Upper lobe of right lung (tissue), 1 donor: ENCODE measurements at regions not wholly inside any gene's neighbourhood (a gene's known extent, or its start where the extent isn't known, plus 50 kb on each side); places are given as distances from the start of the nearest gene placed in this dataset.

Experiments
- ATAC-seq: fragments of 200-7000 bp; cut with Tn5 transposase; one replicate; pipeline ENCODE4 v1.9.1; 2020; ENCODE audit warnings: mild to moderate bottlenecking, moderate library complexity
- DNase-seq: peaks from one replicate; pipeline ENCODE4 v3.0.0-alpha.2; 2020
- H3K27ac ChIP-seq: fragments of 200-600 bp; one replicate; pipeline ENCODE4 v1.8.0; 2022
- H3K27me3 ChIP-seq: fragments of 200-600 bp; one replicate; pipeline ENCODE4 v1.8.0; 2022; ENCODE audit warnings: mild to moderate bottlenecking
- H3K36me3 ChIP-seq: fragments of 200-600 bp; one replicate; pipeline ENCODE4 v1.8.0; 2022
- H3K4me1 ChIP-seq: fragments of 200-600 bp; one replicate; pipeline ENCODE4 v1.8.0; 2022
- H3K4me3 ChIP-seq: fragments of 200-600 bp; one replicate; pipeline ENCODE4 v1.8.0; 2022; ENCODE audit warnings: mild to moderate bottlenecking
- H3K9me3 ChIP-seq: fragments of 200-600 bp; one replicate; pipeline ENCODE4 v1.8.0; 2022
- CTCF ChIP-seq: fragments of 200-600 bp; IDR thresholded peaks from one replicate; pipeline ENCODE4 v1.8.0; 2022; ENCODE audit warnings: antibody characterized with exemption
- intact Hi-C: fragments of 100-400 bp; cut with DNase I; formaldehyde crosslinking; loops from one replicate; pipeline ENCODE4 v1.11.0; 2022
- donor health status: DM: no; HTN: yes; CAD: no; lungs with severe emphysema.

- intact Hi-C loops, result no loop called here
- Histone ChIP-seq H3K27me3 (no peaks in the 10 kb centered on the region), H3K27ac (no peak overlapping the region), H3K4me3 (no peak overlapping the region), H3K9me3 (no peaks in the 10 kb centered on the region), H3K36me3 (no peaks in the 10 kb centered on the region), H3K4me1 (no peaks in the 10 kb centered on the region)
- no peak for TF ChIP-seq CTCF
- DNase-seq, result no peak
- no peak for ATAC-seq
Measured at GRCh38 chr4:27717431-27717755, 856.8 kb downstream of the STIM2 start.

GRCh38 chr4:27720010-27720766, 859.5 kb downstream of the STIM2 start:
- intact Hi-C loops, result no loop called here
- DNase-seq (no peak), ATAC-seq (no peak)
- no peak overlapping the region for H3K27ac ChIP-seq
- no peak for TF ChIP-seq CTCF
- H3K4me1 ChIP-seq, result no peaks in the 10 kb centered on the region
- H3K9me3 ChIP-seq, result no peaks in the 10 kb centered on the region
- no peaks in the 10 kb centered on the region for H3K27me3 ChIP-seq
- no peak overlapping the region for H3K4me3 ChIP-seq
- no peaks in the 10 kb centered on the region for H3K36me3 ChIP-seq

- Histone ChIP-seq H3K4me1 (no peaks in the 10 kb centered on the region), H3K36me3 (no peaks in the 10 kb centered on the region), H3K4me3 (no peak overlapping the region), H3K27me3 (no peaks in the 10 kb centered on the region), H3K27ac (no peak overlapping the region), H3K9me3 (no peaks in the 10 kb centered on the region)
- no peak for TF ChIP-seq CTCF
- intact Hi-C loops, result no loop called here
- no peak for DNase-seq
- no peak for ATAC-seq
Measured at GRCh38 chr4:27721193-27721592, 860.6 kb downstream of the STIM2 start.

- intact Hi-C loops, result no loop called here
- no peak for DNase-seq
- Histone ChIP-seq H3K4me1 (no peaks in the 10 kb centered on the region), H3K27me3 (no peaks in the 10 kb centered on the region), H3K4me3 (no peak overlapping the region), H3K36me3 (no peaks in the 10 kb centered on the region), H3K27ac (no peak overlapping the region), H3K9me3 (no peaks in the 10 kb centered on the region)
- no peak for TF ChIP-seq CTCF
- no peak for ATAC-seq
Measured at GRCh38 chr4:27728892-27729291, 868.3 kb downstream of the STIM2 start.

- no peak for TF ChIP-seq CTCF
- Histone ChIP-seq H3K27me3 (no peaks in the 10 kb centered on the region), H3K9me3 (no peaks in the 10 kb centered on the region), H3K27ac (no peak overlapping the region), H3K4me3 (no peak overlapping the region), H3K36me3 (no peaks in the 10 kb centered on the region), H3K4me1 (no peaks in the 10 kb centered on the region)
- DNase-seq, result no peak
- no peak for ATAC-seq
- intact Hi-C loops, result no loop called here
Measured at GRCh38 chr4:27742816-27743215, 882.2 kb downstream of the STIM2 start.
